ENCODE measurements at regions not wholly inside any gene's neighbourhood (a gene's known extent, or its start where the extent isn't known, plus 50 kb on each side); places are given as distances from the start of the nearest gene placed in this dataset.

DNA sequence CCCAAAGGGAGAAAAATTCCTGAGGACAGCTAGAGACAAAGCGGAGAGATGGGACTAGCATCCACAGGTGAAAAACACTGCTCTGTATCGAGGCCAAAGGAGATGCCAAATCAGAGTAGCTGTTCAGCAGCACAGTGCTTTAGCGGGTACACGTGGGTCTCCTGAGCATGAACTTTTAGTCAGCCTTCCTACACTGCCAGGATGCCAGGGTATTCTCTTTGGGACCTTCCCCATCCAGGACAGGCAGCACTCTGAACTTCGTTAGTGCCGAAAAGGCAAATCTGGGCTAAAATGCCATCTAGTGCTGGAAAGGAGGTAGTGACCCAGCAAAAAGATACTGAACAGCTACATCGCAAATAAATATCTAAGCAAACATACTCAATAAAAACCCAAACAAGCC lies 64.9 kb downstream of the C6orf58 start:
- DNase-seq = peak in 1 of 2 donors; percentile 0
